ENCODE measurements at regions not wholly inside any gene's neighbourhood (a gene's known extent, or its start where the extent isn't known, plus 50 kb on each side); places are given as distances from the start of the nearest gene placed in this dataset.
"Not testable (repeated sequence)": the region's sequence is repeated elsewhere in the genome, so short reads cannot be mapped to it uniquely, and the experiment has no call there.

DNA sequence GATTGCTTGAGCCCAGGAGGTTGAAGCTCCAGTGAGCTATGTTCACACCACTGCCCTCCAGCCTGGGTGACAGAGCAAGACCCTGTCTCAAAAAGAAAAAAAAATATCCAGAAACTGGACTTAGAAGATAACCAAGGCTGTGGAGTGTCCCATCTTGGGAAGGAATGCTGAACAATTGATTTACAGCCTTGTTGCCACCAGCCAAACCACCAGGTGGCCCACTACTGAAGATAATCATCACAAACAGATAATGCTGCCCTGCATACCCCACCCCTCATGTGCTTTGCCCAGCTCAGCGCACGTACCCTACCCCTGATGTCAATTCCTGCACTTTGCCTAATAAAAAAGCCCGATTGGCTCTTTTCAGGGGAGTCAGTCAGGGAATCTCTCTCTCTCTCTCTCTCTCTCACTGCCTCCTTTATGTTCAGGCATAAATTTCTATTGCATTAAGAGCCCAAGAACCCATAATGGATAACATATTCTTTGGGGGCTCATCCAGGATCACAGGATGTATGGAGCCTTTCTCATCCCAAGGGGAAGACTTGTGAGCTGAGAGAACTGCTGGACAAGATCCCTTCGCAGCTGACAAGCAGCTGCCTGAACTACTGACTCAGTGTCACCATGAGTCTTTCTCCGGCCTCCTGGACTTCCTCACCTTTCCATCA is 166.4 kb downstream of the CD24 start:
- in situ Hi-C loops (cut with HindIII; ENCODE audit: low sequenced_read_pairs): no loop called here
- DNase-seq (ENCODE audit: low spot score): no peak

DNA sequence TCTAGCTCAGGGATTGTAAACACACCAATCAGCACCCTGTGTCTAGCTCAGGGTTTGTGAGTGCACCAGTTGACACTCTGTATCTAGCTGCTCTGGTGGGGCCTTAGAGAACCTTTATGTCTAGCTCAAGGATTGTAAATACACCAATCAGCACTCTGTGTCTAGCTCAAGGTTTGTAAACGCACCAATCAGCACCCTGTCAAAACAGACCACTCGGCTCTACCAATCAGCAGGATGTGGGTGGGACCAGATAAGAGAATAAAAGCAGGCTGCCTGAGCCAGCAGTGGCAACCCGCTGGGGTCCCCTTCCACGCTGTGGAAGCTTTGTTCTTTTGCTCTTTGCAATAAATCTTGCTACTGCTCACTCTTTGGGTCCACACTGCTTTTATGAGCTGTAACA is 168.3 kb downstream of the CD24 start:
- DNase-seq (ENCODE audit: low spot score); in situ Hi-C loops (cut with HindIII; ENCODE audit: low sequenced_read_pairs): not testable (repeated sequence)

DNA sequence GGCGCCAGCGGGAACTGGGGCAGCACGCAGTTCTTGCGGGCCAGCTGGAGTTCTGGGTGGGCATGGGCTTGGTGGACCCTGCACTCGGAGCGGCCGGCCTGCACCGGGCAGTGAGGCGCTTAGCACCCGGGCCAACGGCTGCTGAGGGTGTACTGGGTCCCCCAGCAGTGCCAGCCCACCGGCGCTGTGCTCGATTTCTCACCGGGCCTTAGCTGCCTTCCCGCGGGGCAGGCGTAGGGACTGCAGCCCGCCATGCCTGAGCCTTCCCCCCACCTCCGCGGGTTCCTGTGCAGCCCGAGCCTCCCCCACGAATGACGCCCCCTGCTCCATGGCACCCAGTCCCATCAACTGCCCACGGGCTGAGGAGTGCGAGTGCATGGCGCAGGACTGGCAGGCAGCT is 168.8 kb downstream of the CD24 start:
- in situ Hi-C loops (cut with HindIII; ENCODE audit: low sequenced_read_pairs): no loop called here
- DNase-seq (ENCODE audit: low spot score): no peak

DNA sequence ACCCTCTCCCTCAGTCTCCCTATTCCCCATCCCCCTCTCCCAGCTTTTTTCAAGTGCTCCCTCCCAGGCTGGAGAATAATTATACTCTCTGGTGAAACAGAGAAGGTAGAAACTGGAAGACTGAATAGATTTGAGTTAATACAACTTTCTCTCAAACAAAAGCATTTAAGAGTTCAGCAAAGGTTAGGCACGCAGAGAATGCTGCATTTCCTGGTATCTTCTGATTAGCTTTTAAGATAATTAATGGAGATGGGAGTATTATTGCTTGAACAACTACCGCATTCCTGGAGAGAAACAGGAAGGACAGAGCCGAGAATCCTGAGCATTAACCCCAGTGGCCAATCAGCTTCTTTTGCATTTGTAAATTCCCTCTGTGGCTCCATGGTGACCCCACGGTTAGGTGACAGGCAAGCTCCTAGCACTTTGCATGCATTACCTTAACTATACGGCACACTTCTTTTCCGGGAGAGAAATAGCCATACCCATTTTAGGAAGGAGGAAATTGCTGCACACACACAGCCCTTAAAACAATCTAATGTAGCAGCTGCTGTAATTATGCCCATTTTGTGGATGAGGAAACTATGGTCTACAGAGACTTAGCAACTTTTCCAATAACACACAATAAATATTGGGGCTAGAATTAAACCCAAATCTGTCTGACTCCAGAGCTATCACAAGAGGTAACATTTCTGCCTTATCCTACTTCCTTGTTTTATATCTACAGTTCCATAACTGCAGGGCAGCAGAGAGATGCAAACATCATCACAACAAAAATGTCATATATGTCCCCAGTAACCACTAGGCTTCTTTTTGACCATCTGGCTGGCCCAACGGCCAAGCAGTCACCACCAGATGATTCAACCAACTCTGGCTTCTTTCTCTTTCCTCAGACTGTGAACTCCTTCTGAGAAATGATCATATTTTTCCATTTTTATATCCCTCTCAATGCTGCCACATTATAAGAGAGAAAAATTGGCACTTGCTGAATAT is 169.9 kb downstream of the CD24 start:
- DNase-seq (ENCODE audit: low spot score): no peak
- in situ Hi-C loops (cut with HindIII; ENCODE audit: low sequenced_read_pairs): no loop called here

DNA sequence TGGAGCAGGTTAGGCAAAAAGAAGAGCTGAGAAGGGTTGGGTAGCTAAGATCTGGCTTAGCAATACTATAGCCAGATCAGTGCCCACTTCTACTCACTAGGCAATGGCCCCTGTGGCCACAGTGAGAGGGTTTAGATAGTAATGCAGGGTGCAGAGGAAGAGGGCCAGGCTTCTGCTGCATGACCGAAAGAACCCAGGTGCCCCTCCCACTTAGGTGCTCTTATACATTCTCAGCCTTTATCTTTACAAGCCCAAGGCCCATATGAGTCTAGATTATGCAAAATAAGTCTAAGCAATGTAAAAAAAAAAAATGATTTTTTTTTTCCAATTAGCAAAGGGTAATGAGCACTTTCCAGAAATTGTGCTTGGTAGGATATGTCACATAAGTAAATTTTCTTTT is 171.3 kb downstream of the CD24 start:
- in situ Hi-C loops (cut with HindIII; ENCODE audit: low sequenced_read_pairs): no loop called here

DNA sequence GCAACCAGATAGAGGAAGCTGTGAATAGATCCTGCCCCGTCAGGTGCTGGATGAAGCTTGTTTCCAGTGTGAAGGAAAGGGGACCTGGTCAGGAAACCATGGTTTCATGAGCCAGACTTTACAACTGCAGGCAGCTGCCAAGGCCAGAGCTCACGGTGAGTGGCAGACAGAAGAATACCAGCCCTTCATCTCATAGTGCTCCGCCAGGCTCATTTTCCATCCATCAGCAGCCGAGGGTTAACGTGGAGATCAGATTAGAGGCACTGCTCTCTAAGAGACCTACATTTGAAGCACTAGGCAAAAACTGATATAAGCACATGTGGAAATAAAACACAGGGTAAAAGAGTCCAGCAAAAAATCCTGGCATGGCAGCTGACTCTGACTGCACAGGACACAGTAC is 172.4 kb downstream of the CD24 start:
- no peak for DNase-seq (ENCODE audit: low spot score)
- in situ Hi-C loops (cut with HindIII; ENCODE audit: low sequenced_read_pairs): no loop called here

More for the DNA sequence above, 171.3 kb downstream of the CD24 start:
- DNase-seq (ENCODE audit: low spot score): no peak

DNA sequence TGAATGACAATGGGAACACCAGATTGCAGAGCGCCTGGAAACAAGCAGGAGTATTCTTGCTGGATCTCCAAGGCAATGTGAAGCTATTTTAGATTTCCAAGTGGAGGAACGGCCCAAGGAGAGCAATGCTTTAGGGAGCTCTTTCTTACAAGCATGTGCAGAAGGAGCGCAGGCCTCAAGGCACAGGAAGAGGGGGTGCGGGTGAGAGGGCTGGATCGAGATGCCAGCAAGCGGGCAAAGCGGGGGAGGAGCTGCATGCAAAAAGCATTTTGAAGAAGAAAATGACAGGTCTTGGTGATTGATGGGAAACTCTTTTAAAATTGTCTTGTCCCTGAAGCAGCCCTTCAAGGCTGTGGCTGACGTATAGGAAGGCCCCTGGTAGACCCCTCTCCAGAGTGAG is 171.9 kb downstream of the QRSL1 start:
- in situ Hi-C loops (cut with HindIII; ENCODE audit: low sequenced_read_pairs): no loop called here
- DNase-seq (ENCODE audit: low spot score): no peak

DNA sequence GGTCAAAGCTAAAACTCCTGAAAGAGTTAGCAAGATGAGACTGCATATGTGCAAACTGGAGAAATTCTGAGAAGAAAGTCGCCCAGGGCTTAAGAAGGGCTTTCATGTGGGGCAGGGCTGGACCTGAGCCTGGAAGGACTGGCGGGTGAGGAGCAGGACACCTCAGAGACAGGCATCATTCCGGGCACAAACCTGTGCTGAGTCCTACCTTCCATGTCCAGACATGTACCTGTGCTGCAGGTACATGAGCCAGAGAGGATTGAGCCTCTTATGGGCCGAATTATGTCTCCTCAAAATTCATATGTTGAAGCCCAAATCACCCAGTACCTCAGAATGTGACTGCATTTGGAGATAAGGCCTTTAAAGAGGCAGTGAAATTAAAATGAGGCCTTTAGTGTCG is 171.0 kb downstream of the QRSL1 start:
- no peak for DNase-seq (ENCODE audit: low spot score)
- in situ Hi-C loops (cut with HindIII; ENCODE audit: low sequenced_read_pairs): no loop called here

DNA sequence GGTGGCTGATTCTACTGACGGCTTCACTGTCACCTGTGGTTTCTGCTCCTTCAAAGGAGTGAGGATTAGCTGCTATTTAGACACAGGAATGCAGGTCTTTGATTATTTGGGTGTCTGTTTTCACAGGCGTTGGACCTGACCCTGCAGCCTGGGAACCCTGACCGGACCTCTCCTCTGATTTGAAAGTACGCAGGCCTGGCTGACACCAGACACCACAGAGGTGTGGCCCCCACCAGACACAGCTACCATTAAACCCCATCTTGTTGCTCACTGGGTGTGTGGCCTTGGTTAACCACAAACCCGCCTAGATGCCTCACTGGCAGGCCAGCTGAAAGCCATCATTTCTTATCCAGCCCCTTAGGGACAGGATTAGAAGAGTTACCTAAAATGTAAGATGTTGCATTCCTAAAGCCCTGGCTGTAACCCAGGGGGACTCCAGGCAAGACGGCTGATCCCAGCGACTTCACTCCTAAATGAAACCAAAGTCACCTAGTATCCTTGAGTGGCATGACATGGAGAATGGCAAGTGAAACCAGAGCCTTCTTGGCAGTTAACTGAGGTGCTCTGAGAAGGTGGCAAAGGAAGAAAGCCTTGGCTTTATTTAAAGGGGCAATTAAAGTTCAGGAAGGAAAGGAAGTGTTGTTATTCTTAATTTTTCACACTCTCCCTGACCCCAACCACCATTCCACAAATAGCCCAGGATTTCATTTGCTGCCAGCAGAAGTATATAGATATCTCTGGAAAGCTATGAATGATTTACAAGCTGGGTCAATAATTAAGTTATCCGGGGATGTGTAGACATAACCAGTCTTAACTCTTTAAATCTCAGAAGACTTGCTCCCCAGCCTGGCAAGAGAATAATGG is 169.9 kb downstream of the QRSL1 start:
- in situ Hi-C loops (cut with HindIII; ENCODE audit: low sequenced_read_pairs): no loop called here
- no peak for DNase-seq (ENCODE audit: low spot score)

DNA sequence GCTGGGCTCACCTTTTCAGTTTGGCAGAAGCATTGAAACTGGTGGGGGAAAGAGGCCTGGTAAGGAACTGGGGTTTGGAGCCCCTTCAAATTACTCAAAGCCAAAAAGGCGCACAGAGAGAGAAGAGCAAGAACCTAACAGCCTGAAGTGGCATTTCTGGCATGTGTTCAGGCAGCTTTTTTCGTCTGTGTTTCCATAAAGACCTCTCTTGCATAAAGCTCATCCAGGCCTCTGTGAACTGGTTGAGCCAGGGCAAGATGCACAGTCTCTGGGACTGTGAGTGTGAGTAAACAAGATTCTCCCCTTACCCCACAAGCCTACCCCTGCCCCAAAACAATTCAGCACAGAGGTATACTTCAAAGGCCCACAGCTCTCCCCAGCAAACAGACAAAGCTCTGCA is 167.8 kb downstream of the QRSL1 start:
- in situ Hi-C loops (cut with HindIII; ENCODE audit: low sequenced_read_pairs): no loop called here
- no peak for DNase-seq (ENCODE audit: low spot score)

DNA sequence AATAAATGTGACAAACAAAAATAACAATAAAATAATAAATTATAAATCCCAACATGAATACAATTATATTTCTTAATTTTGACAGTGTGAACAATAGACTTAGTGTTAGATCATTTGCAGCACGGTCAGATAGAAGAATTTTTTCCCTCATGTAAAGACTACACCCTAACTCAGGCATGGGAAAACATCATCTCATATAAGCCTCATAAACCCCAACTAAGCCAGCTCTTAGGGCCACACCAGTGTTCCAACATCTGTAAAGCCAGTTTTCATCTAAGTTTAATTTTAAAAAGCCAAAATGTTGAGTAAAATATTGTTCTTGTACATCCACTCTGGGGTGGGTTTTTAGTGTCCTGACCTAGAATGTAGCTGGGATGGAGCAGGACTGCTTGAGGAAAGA is 167.4 kb downstream of the QRSL1 start:
- DNase-seq (ENCODE audit: low spot score): no peak
- in situ Hi-C loops (cut with HindIII; ENCODE audit: low sequenced_read_pairs): no loop called here

DNA sequence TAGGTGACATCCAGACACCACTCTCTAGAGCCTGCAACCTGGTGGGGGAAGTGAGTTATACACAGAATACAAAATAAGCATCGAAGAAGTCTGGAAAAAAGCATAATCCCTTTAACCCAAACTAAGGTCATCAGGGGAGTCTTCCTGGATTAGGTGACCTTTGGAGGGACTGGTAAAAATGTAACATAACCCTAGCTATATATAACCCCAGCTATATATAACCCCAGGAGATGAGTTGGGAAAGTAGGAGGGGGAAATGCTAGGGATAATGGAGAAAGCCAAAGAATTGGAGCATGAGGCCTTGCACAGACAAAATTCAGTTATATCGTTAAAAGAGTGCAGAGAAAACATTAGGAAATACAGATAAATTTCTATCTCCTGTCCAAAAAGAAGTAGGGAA is 164.8 kb downstream of the QRSL1 start:
- in situ Hi-C loops (cut with HindIII; ENCODE audit: low sequenced_read_pairs): no loop called here
- no peak for DNase-seq (ENCODE audit: low spot score)

DNA sequence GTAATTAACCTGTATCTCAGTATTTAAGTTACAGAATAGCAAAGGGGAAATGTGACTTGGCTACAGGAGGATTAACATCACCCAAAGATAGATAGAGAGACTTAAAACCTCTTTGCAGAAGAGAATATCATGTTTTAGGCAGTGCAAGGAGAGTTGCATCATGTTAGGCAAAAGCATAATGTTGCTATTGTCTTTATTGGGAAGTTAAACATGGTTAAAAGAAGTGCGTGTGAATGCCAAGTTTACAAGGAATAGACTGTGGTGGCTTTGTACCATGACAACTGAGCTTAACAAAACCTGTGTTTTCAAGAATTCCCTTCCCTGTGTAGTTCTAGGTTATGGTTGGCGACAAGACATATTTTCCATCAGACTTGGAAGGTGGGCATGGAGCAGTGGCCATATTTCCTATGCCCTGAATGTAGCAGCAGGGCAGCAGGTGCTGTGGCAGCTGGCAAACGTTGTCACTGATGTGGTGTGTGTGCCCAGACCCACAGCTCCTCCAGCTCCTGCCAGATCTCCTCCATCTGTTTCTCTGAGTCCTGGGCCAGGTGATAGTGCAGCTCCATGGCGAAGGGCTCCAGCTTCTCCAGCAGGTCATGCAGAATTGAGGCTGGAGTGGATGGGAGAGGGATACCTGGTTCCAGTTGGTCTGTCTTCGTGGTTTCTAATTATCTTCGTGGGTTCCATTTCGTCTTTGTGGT is 163.3 kb downstream of the QRSL1 start:
- in situ Hi-C loops (cut with HindIII; ENCODE audit: low sequenced_read_pairs): no loop called here
- no peak for DNase-seq (ENCODE audit: low spot score)

DNA sequence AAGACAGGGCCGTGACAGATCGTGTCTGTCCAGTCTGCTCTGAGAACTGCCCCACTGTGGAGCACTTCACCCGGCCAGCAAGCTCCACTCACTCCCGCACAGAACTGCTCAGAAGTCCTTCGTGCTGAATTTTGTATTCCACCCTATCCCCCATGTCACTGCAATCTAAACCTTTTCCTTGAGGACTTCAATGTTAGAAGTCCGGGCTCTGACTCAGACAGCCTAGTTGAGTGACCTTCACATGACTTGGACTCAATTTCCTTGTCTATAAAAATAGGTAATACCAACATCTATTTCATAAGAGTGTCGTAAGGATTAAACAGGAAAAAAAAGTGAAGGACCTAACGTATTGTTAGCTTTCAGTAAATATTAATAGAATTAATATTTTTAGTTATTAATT is 161.6 kb downstream of the QRSL1 start:
- DNase-seq (ENCODE audit: low spot score): no peak
- in situ Hi-C loops (cut with HindIII; ENCODE audit: low sequenced_read_pairs): no loop called here

DNA sequence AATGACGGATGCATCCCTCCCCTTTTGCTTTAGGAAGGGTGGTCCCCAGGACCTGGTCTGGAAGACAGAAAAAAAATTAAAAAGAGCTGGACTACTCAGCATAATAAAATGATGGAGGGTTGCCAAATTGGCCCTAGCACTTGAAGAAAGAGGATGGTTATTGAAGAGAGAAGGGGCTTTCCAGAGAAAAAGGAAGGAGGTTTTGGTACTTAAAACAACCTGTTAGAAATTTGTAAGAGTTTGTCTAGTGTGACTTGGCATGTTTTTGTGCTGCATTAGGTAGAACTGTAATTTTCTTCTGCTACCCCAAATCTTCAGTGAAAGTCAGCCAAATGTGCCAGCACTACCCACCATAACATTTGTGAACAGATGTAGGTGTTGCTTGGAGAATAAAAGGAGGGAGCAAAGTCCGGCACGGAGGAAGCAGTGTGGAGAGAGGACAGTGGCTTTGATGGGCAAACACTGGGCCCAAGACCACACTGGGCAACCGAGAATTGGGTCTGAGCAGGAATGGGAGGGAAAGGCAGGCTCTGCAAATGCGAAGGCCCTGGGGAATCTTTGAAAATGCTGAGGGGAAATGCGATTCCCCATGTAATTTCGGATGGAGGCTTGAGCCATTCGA is 160.9 kb downstream of the QRSL1 start:
- DNase-seq (ENCODE audit: low spot score): no peak
- in situ Hi-C loops (cut with HindIII; ENCODE audit: low sequenced_read_pairs): no loop called here

DNA sequence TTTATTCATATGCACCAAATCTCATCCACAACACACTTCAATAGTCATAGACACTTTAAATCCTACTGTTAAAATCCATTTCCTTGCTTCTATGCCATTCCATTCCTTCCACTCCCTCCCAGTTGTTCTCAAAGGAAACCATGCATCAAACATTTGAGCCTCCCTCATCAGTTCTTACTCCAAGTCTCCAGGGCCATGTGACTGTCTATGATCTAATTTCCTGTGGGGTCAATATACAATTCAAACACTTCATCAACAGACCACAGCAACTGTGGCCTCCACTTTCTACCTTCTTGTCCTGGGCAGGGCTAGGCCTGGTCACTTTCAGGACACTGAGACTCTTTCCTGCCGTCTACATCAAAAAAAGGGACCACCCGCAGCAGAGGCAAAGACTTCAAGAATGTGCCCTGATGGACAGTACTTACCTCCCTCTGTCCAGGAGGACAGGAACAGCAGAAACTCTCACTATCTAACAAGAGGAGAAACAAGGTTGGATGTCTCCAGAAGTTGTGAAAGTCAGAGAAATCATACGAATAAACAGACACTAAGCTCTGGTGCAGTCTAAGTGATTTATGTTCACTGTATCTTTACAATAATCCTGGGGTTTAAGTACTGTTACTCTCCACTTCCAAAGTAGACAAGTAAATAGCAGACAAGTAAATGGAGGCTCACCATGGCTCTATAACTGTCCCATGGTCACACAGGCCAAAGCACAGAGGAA is 160.2 kb downstream of the QRSL1 start:
- DNase-seq (ENCODE audit: low spot score): no peak
- in situ Hi-C loops (cut with HindIII; ENCODE audit: low sequenced_read_pairs): no loop called here

DNA sequence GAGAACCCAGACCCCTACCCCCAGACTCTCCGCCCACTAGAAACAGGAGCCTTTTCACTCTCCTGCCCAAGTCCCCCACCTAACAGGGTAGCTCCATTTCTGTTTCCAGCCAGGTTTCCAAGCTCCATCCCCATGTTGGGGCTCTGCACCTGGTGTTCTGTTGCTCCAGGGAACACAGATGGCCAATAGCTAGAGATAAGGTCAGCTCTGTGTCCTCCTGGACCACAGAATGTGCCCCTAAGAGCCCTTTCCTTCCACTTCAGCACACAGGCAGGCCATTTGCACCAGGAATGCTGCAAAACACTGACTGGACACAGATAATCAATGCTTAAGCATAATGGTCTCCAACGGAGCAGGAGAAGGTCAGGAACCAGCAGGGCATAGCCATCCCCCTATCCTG is 159.4 kb downstream of the QRSL1 start:
- DNase-seq (ENCODE audit: low spot score): no peak
- in situ Hi-C loops (cut with HindIII; ENCODE audit: low sequenced_read_pairs): no loop called here
